Mammary epithelial cell (primary cell): ENCODE measurements at regions not wholly inside any gene's neighbourhood (a gene's known extent, or its start where the extent isn't known, plus 50 kb on each side); places are given as distances from the start of the nearest gene placed in this dataset.

Experiments used
- CTCF ChIP-seq, 2 donors: IDR thresholded peaks in 1 of 2; conservative IDR thresholded peaks in 1 of 2; 2 replicates each; pipeline ENCODE4 v1.5.1; 2011 to 2012; ENCODE audit warnings: inconsistent platforms in 2 of 2, low read length in 2 of 2, mild to moderate bottlenecking in 2 of 2, control low read depth in 1 of 2, low read depth in 1 of 2; ENCODE audit not compliant: insufficient read depth in 1 of 2; ENCODE audit errors: extremely low read depth in 1 of 2
- EZH2 ChIP-seq: IDR thresholded peaks from 2 replicates; pipeline ENCODE4 v1.6.1; 2012; ENCODE audit warnings: low read length, inconsistent platforms, borderline replicate concordance

DNA sequence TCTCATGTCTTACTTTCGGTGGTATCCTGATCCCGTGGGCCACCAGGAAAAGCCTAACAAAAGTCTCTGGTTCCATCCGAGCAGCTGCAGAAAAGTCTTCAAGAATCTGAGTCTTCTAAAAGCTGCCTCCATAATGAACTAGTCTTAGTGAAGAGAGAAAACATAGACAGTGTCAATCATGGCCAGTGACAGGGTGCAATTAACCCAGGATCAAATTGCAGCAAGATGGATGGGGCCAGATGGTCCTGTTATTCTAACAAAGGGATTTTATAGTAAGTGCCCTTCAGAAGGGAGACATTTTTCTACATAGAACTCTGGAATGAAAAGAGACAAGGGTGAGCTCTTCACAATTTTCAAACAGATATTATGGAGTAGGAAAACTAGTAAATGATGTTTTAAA is 281.6 kb upstream of the ZFP64 start:
- no peak for TF ChIP-seq CTCF (conservative IDR thresholded peaks at IDR 0.05 in 1 of 2, IDR thresholded peaks at IDR 0.05 in 1 of 2; ENCODE audit: extremely low read depth in 1 of 2, insufficient read depth in 1 of 2, low read depth in 1 of 2, low read length in 2 of 2)
- TF ChIP-seq EZH2, result no peak
